ENCODE measurements at regions not wholly inside any gene's neighbourhood (a gene's known extent, or its start where the extent isn't known, plus 50 kb on each side); places are given as distances from the start of the nearest gene placed in this dataset.
"Not testable (repeated sequence)": the region's sequence is repeated elsewhere in the genome, so short reads cannot be mapped to it uniquely, and the experiment has no call there.

DNA sequence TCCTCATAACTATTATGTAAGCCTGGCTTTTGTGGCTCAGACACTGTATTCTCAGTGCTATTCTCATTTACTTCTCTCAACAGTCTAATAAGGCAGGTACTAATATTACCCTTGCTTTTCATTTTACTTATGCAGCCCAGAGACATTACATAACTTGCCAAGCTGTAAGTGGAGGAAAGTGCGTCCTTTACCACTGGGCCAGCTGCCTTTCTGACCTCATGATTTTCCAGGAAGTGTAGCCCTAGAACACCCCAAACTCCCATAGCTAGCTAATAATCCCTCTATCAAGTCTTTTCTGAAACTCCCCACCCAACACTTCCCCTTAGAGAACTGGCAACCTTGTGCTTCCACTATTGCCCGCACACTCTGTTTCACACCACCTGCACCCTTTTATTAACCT is 192.9 kb upstream of the HMHB1 start:
- no peak for DNase-seq

DNA sequence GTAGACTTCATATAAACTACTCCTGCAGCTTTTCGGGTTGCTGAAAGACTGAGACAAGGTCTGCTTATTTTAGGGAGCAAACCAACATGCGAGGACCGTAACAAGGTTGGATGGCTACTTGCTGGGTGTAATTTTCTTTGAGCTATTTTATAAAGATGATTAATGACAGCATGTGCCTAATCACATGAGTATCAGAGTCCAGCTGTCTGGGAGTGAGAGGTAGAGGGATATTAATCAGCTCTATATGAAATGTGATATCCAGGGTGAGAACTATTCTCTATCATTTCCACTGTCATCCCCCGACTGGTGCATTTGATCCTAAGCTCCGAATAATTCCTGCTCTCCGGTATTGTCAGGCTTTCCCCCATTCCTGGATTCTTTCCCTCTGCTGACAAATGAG is 193.8 kb upstream of the HMHB1 start:
- DNase-seq, result no peak

DNA sequence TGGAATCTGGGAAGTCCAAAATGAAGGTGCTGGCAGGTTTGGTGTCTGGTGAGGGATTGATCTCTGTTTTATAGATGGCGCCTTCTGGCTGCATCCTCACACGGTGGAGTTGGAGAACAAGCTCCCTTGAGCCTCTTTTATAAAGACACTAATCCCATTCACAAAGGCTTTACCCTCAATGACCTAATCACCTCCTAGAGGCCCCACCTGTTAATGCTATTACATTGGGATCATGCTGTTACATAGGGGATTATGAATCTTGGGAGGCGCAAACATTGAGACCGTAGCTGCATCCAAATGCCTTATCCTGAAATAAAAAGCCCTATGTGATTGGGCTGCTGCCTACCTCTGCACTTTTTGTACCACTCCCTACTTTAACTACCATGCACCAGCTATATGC is 197.1 kb upstream of the HMHB1 start:
- DNase-seq, result no peak

DNA sequence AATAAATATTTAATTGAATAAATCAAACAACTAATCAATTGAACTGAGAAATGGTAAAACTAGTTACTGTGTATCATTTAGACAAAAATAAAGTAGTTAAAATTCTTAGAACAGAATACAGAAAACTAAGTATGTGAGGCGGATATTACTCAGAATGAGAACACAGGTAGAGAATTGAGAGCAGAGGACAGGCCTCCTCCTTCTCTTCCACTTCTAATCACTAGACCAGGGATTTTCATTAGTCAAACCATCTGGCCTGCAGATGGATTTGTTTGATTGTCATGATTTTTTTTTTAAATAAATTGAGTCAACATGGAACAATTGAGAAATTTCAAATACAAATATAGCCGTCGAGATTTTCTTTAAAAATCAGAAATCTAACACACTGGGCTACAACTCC is 198.6 kb upstream of the HMHB1 start:
- DNase-seq, result no peak

DNA sequence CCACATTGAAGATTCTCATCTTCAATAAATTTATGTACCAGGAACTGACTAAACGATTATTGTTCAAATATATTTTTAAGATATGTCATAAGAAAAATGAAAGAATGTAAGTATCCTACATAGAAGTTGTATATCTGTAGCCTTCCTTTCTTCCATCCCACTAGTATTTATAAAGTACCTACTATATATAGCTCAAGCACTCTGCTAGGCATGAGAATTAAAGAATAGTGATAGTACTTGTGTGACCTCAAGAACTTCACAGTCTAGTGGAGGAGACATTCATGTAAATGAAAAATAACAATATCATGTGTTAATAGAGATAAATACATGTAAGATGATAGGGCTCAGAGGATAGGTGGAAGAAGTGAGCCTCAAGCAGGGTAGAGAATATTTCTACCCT is 201.0 kb upstream of the HMHB1 start:
- DNase-seq, result no peak

DNA sequence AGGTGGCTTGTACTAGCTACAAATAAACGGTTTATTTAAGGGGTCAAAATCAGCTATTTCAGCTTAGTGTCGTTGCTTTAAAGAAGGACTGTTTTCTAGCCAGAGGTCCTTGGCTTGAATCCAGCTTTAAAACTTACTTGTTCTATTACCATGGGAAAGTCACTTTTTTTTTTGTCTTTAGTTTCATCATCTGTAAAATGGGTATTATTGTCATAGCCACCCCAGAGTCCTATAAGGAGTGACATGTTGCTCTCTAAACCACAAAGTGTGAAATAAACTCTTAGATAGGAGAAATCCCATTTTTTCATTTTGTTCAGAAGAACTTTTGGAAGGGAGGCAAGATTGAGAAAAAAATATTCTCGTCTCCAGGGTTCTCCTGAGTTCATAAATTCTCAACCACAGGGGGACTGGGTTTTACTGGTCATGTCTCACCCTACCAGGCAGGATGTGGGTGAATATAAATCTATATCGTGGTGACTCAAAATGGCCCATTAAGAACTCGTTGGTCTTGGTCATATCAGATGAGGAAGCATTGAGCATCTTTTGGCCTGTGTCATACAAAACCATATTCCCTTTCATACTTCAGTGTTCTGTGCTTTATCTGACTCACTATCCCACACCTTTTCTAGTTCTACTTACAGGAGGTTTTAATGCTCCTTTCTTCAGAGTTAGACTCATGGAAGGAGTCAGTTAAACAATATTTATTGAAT is 202.7 kb upstream of the NR3C1 start:
- peak in 1 of 2 donors; percentile 3 for DNase-seq

DNA sequence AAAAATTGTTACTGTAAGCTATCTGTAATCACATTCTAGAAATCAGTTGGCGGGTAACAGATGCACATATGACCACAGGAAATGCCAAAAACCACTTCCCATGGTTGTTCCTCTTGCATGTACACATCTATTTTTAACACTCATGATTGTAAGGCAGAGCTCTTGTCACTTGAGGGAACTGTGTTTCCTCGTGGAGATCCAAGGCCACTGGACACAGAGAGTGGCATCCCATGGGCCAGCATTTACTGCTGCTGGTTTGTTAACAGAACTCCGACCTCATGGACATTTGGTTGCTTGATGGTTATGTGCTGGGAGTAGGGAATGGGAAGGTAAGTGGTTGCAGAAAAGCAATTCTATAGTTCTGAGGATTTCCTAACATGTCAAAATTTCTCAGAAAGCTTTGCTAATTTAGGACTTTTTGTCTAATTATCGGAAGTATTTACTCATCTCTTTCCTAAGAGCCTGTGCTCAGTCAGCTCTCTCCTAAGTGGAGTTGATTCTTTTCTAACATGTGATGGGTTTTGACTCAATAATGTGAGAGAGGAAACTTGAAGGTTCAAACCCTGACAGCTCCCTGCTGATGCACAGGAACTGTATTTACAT is 202.0 kb upstream of the NR3C1 start:
- DNase-seq, result peak; percentile 33 to 36

DNA sequence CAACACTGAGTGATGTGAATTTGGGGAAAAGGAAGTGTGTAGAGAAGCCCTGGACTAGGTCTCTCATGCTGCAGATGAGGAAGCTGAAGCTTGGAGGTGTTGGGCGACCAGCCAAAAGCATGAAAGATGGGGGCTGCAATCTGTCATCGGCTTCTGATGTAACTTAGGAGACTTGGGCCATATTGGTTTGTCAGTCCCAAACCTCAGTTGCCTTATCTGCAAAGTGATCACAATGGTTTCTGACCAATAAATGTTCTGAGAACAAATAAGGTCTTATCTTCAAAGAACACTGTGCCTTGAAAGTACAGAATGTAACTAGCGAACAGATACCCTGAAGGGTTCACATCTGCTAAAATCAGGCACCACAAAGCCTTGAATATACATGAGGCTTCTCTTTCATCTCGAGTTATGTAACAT is 198.4 kb upstream of the NR3C1 start:
- DNase-seq, result peak in 1 of 2 donors; percentile 9

DNA sequence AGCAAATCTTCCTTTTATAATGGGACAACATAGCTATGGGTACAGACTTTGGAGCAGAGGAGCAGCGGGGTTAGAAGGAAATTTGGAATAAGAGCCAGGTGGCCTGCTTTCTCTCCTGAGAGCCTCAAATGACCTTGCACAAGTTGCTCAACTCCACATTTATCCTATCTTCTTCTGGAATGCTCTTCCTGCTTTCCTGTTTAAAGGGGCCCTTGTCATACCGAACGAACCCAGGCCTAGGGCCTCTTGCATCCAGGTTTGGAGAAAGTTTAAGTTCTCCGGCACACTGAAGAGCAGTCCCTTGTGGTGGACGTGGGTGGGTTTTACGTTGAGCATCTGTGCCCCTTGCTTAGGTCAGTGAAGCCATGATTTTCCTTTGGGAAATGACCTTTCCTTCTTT is 197.9 kb upstream of the NR3C1 start:
- no peak for DNase-seq

DNA sequence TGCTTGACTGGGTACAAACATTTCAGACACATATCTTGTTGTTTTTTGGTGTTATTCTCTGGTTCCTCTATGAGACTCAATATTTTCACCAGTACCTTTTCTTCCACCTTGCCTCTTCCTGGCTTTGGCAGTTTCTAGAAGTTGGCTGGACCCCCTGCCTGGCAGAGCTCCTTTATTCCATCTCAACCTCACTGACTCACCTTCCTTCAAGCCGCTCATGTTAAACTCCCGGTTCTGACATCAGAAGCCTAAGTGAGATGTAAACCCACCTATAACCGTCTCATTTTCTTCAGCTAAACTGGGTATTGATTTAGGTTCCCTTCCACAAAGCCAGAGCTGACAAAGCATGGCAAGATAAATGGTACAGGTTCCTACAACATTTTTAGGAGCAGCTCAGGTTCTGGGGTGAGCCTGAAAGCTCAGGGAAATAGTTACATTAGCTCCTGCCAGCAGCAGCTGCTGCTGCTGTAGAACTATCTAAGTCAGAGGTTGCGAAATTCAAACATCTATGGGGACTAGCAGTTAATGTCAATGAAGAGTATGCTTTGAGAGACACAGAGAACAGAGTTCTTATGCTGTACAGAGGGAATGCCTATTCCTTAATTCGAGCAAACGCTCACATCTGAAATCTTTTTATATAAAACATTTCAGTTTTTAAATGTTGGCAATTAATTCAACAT is 197.1 kb upstream of the NR3C1 start:
- DNase-seq, result no peak

DNA sequence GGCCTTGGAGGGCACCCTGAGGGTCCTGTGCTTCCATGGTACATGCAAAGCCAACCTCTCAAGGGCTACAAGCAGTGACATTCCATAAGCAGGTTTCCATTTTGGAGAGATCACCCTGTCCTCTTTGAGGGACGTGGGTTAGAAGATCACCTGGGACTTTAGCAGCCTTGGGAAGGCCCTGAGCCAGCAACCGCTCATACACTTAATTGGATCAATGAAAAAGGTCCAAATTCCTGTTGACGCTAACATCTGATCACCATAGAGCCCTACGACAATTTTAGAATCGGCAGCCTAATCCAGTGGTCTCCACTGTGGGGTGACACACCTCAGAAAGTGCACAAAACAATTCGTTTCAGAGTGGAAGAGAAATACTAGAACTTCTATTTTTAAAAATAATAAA is 196.0 kb upstream of the NR3C1 start:
- DNase-seq, result no peak

DNA sequence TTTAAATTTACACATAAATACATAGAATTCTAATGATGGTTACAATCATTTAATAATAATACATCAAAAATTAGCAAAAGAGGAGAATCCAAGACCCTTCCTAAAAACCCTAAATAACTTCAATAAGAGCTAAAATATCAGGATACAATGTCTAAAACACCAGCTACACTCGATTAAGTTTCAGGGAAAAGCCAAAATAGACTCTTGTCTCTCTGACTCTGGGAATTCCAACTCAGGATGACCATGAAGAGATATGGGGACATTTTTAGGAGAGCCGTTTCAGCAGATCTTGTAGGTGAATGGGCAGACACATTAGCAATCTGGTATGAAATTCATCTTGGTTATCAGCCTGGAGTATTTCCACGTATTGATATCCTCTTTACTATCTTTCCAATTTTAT is 193.3 kb upstream of the NR3C1 start:
- no peak for DNase-seq

DNA sequence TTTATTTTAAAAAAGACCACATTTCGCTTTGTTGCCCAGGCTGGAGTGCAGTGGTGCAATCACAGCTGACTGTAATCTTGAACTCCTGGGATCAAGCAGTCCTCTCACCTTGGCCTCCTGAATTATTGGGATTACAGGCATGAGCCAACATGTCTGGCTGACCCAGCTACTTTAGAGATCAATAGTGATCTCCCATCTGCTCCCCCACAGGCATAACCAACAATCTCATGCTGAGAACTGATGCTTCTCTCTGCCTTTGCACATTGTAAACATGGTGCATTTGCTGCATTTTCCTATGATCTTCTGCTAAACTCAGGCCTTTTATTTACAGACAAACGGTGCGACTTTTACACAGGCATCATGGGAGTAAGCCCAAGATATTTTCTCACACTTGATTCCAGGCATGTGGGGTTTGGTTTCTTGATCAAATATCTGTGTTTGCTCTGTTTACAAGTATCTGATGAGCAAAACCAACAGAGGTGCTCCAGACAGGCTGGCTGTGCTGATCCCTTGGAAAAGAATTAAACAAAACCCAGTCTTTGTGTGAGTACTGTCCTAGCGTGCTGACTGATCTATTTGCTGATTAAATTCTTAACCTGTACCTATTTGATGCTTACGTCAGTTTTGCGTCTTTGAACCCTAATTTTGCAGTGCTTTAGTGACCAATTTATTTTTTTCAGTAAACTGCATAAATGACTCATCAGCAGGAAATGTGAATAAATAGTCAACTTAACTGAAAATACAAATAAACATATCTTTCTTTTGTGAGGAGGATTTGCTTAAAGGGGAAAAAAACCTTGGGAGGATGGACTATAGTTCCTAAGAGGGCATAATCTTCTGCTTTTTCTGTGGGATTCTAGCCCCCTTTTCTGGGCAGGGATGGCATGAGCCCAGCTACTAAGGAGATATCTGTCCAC is 191.7 kb upstream of the NR3C1 start:
- no peak for DNase-seq

DNA sequence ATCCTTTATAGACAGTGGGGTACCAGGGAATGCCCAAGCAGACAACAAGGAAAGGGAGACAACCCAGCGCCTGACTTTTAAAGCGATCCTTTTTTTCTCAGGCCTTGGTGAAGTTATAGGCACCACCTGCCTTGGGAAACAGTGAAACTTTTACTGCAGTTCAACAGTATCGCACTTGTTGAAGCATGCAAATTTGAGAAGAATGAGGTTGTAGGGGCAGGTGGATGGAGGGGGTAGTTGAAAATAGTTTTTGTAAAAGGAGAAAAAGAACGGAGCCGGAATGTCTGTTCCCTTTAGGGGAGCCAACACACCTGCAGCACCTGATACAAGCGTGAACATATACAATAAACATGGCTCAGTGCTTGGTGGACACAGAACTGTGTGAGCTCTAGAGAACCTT is 190.2 kb upstream of the NR3C1 start:
- DNase-seq, result no peak

DNA sequence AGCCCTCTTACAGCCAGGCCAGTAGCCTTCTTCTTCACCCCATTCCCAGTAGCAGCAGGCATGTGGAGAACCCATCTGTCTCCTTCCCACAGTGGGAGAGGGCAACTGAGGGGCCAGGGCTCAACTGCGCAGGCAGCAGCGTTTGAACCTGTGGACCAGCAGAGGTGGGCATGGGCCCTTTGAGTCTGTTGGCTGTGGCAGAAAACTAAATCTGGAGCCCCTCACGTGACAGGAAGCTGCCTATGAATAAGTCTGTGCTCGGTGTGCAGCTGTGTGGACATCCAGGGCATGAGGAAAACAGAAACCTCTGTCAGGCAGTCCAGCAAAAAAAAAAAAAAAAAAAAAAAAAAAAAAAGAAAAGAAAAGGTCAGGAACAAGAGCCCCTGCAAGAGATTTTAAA is 189.2 kb upstream of the NR3C1 start:
- DNase-seq, result peak in 1 of 2 donors; percentile 36

DNA sequence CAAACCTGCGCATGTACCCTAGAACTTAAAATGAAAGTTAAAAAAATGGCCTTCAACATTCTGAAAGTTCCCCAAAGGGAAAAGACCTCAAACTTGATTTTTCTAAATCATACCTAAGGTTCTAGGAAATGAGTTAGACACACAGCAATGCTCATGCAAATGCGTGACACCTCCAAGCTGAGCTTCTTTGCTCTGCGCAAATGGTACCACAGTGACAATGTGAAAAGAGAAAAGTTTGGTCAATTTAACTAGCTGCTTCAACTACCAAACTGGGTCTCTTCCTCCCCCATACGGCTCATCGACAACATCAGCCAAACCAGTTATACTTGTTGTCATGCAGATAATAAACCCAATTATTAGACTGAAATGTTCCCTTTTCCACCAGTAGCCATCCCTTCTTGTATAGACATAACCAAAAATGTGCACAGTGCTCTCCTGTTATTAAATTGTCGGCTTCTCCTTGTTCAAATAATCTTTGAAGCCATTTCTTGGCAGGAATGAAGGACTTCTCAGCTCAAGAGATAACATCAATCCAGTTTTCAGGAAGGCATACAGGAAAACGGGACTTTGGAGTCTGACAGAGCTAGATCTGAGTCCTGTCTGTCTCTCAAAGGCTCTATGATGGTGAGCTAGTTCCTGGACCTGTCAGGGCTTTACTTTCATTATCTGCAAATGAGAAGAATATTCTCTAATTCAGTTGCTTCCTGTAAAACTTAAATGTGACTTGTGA is 185.6 kb upstream of the NR3C1 start:
- DNase-seq, result no peak

DNA sequence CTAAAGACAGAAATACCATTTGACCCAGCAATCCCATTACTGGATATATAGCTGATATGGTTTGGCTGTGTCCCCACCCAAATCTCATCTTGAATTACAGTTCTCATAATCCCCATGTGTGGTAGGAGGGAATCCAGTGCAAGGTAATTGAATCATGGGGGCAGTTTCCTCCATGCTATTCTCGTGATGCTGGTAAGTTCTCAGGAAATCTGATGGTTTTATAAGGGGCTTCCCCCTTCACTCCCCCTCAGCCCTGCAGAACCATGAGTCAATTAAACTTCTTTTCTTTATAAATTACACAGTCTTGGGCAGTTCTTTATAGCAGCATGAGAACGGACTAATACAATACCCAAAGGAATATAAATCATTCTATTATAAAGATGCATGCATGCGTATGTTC is 184.6 kb upstream of the NR3C1 start:
- DNase-seq, result not testable (repeated sequence)

DNA sequence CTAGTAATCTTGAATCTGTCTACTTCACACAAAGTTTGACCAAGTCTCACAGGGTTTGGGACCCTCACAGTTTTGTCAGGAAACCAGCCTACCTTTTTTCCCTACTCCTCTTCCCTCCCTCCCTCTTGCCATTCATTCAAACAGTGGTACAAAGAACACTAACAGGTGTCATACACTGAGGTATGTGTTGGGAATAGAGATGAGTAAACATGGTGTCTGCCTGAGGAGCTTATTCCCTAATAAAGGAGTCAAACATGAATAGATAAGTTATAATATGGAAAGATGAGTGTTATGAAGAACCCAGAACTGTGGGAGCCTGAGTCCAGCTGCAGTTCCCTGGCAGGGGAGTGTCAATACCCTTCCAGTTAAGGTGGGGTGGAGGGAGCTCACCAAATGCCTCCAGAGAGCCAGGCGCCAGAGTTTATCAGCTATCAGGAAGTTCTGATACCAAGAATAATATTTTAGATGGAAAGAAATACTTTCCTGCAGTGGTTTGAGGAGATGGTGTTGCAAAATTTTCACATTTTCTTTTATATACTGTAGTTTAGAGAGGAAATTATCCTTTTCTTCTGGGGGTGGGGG is 183.4 kb upstream of the NR3C1 start:
- DNase-seq, result no peak

DNA sequence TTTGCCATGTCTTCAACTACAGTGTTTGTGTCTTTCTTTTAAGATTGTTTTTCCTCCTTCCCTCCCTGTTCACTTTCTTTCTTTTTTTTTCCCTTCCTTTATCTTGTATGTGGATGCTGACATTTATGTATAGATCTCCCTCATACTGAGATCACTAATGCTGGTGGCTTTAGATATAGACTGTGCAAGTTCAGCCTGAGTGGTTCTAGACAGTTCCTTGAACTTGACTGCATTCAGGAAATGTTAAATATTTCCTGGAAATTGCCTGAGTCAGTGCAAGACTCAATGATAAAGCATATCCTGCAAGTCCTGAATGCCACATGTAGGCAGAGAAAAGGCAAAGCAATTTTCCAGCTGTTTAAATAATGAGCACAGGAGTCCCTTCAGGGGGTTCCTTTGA is 182.5 kb upstream of the NR3C1 start:
- no peak for DNase-seq

DNA sequence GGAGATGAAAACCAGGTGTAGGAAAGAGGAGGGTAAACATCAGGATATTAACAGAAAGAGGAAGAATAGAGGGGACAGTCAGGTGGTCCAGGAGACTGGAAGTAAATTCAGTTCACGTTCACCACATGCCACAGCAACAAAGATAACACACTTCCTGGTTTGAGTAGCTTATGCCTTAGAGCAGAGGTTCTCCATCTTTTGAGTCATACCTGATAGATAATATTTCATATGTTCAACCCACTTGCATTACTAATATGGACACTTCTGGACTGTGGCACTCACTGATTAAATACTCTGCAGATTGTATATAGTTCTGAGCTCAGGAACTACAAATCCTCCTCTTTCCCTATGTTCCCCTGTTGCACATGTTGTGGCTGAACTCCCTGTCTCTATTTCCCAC is 179.9 kb upstream of the NR3C1 start:
- no peak for DNase-seq

DNA sequence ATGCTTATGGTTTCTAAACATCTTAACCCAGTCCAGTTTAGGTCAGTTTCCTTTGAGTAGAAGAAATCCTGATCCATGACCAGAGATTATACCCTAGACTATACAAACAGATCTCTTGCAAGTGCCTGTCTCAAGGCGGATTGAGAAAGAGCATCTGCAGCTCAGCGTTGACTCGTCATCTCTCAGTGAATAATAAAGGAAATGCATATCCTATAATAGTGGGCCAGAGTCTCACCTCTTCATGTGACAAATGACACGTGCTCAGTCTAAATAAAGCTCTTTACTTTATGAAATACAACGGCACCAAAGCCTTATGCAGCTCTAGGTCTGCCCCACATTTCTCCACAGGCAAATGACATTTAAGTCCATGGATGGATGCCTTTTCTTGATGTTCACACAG is 179.4 kb upstream of the NR3C1 start:
- no peak for DNase-seq

DNA sequence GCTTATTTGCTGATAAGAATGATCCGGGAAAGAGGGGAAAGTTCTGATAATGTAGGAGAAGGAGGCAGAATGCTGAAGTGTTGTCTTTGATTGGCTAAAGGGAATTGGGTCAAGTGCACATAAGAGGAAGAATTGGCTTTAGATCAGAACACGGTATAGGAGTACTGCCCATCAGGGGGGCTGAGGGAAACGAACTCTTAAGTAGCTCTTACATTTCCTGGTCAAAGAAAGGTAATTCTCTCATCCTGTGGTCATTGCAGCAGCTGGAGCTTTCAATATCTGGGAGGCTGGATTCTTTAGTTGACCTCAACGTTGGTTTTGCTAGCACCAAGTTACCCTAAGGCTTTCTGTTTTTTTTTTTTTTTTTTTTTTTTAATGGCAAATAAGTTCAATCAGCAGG is 178.7 kb upstream of the NR3C1 start:
- DNase-seq, result no peak
